EL (cell line): ENCODE measurements at regions not wholly inside any gene's neighbourhood (a gene's known extent, or its start where the extent isn't known, plus 50 kb on each side); places are given as distances from the start of the nearest gene placed in this dataset.
A peak's percentile ranks its signal among the peaks of the same experiment; 100 is the strongest.
"Not testable (repeated sequence)": the region's sequence is repeated elsewhere in the genome, so short reads cannot be mapped to it uniquely, and the experiment has no call there.

ENCODE experiments used
- DNase-seq: peaks from one replicate; pipeline ENCODE4 v3.0.0-alpha.2; 2016

GRCh38 chr13:33634546-33634982, 183.4 kb upstream of the RFC3 start:
- DNase-seq: no peak

GRCh38 chr13:33636243-33636642, 181.7 kb upstream of the RFC3 start:
- no peak for DNase-seq

- peak; percentile 36 for DNase-seq
Measured at GRCh38 chr13:33636955-33637670, 180.8 kb upstream of the RFC3 start.

- peak; percentile 76 for DNase-seq
Measured at GRCh38 chr13:33637978-33638743, 179.8 kb upstream of the RFC3 start.

- peak; percentile 72 for DNase-seq
Measured at GRCh38 chr13:33639158-33639557, 178.8 kb upstream of the RFC3 start.

GRCh38 chr13:33639626-33640080, 178.3 kb upstream of the RFC3 start:
- DNase-seq: peak; percentile 35

- peak; percentile 32 for DNase-seq
Measured at GRCh38 chr13:33640832-33641231, 177.1 kb upstream of the RFC3 start.

- peak; percentile 71 for DNase-seq
Measured at GRCh38 chr13:33642374-33643065, 175.4 kb upstream of the RFC3 start.

GRCh38 chr13:33644581-33645543, 173.1 kb upstream of the RFC3 start:
- no peak for DNase-seq

- DNase-seq: no peak
Measured at GRCh38 chr13:33645591-33646554, 172.1 kb upstream of the RFC3 start.

- peak; percentile 52 for DNase-seq
Measured at GRCh38 chr13:33649212-33649878, 168.6 kb upstream of the RFC3 start.

GRCh38 chr13:33651766-33652165, 166.2 kb upstream of the RFC3 start:
- no peak for DNase-seq

GRCh38 chr13:33657274-33657673, 160.7 kb upstream of the RFC3 start:
- no peak for DNase-seq

- no peak for DNase-seq
Measured at GRCh38 chr13:33659466-33659865, 158.5 kb upstream of the RFC3 start.

- no peak for DNase-seq
Measured at GRCh38 chr13:33659894-33660293, 158.1 kb upstream of the RFC3 start.

GRCh38 chr13:33662392-33662791, 155.6 kb upstream of the RFC3 start:
- no peak for DNase-seq

GRCh38 chr13:33665626-33666175, 152.2 kb upstream of the RFC3 start:
- no peak for DNase-seq

- no peak for DNase-seq
Measured at GRCh38 chr13:33671560-33671959, 146.4 kb upstream of the RFC3 start.

- DNase-seq: not testable (repeated sequence)
Measured at GRCh38 chr13:33672022-33672421, 145.9 kb upstream of the RFC3 start.
